ENCODE measurements at regions not wholly inside any gene's neighbourhood (a gene's known extent, or its start where the extent isn't known, plus 50 kb on each side); places are given as distances from the start of the nearest gene placed in this dataset.

- no peak overlapping the region for H3K4me3 ChIP-seq (ENCODE audit: low read depth, low read length)
These were observed 80.8 kb upstream of the CMKLR1 start for GRCh38 chr12:108419949-108420348.

GRCh38 chr12:108418164-108418890 is 79.2 kb upstream of the CMKLR1 start:
- Histone ChIP-seq H3K27me3 (ENCODE audit: control insufficient read depth, insufficient read depth, low read length) (no peaks in the 10 kb centered on the region), H3K4me3 (ENCODE audit: low read depth, low read length) (no peak overlapping the region), H3K36me3 (ENCODE audit: control insufficient read depth, insufficient read depth, low read length) (no peaks in the 10 kb centered on the region)
- TF ChIP-seq CTCF (IDR thresholded peaks at IDR 0.05; ENCODE audit: insufficient read depth, low read length, poor library complexity, severe bottlenecking), result no peak
- DNase-seq (ENCODE audit: low read depth), result no peak

More at GRCh38 chr12:108419949-108420348, 80.8 kb upstream of the CMKLR1 start:
- H3K27me3 ChIP-seq (ENCODE audit: control insufficient read depth, insufficient read depth, low read length), result no peaks in the 10 kb centered on the region
- no peaks in the 10 kb centered on the region for H3K36me3 ChIP-seq (ENCODE audit: control insufficient read depth, insufficient read depth, low read length)
- no peak for DNase-seq (ENCODE audit: low read depth)
- no peak for TF ChIP-seq CTCF (IDR thresholded peaks at IDR 0.05; ENCODE audit: insufficient read depth, low read length, poor library complexity, severe bottlenecking)

- no peak for TF ChIP-seq CTCF (IDR thresholded peaks at IDR 0.05; ENCODE audit: insufficient read depth, low read length, poor library complexity, severe bottlenecking)
- DNase-seq (ENCODE audit: low read depth), result no peak
- Histone ChIP-seq H3K4me3 (ENCODE audit: low read depth, low read length) (no peak overlapping the region), H3K27me3 (ENCODE audit: control insufficient read depth, insufficient read depth, low read length) (no peaks in the 10 kb centered on the region), H3K36me3 (ENCODE audit: control insufficient read depth, insufficient read depth, low read length) (no peaks in the 10 kb centered on the region)
These were observed 74.9 kb upstream of the CMKLR1 start for GRCh38 chr12:108414021-108414420.

- Histone ChIP-seq H3K27me3 (ENCODE audit: control insufficient read depth, insufficient read depth, low read length) (no peaks in the 10 kb centered on the region), H3K36me3 (ENCODE audit: control insufficient read depth, insufficient read depth, low read length) (no peaks in the 10 kb centered on the region), H3K4me3 (ENCODE audit: low read depth, low read length) (no peak overlapping the region)
- no peak for TF ChIP-seq CTCF (IDR thresholded peaks at IDR 0.05; ENCODE audit: insufficient read depth, low read length, poor library complexity, severe bottlenecking)
- DNase-seq (ENCODE audit: low read depth), result no peak
These were observed 71.6 kb upstream of the CMKLR1 start for GRCh38 chr12:108410689-108411088.

- no peaks in the 10 kb centered on the region for H3K36me3 ChIP-seq (ENCODE audit: control insufficient read depth, insufficient read depth, low read length)
- no peak for TF ChIP-seq CTCF (IDR thresholded peaks at IDR 0.05; ENCODE audit: insufficient read depth, low read length, poor library complexity, severe bottlenecking)
- no peak for DNase-seq (ENCODE audit: low read depth)
- H3K27me3 ChIP-seq (ENCODE audit: control insufficient read depth, insufficient read depth, low read length), result no peaks in the 10 kb centered on the region
- H3K4me3 ChIP-seq (ENCODE audit: low read depth, low read length), result no peak overlapping the region
These were observed 70.4 kb upstream of the CMKLR1 start for GRCh38 chr12:108409481-108409880.

- TF ChIP-seq CTCF (IDR thresholded peaks at IDR 0.05; ENCODE audit: insufficient read depth, low read length, poor library complexity, severe bottlenecking), result no peak
- H3K36me3 ChIP-seq (ENCODE audit: control insufficient read depth, insufficient read depth, low read length), result no peaks in the 10 kb centered on the region
- H3K4me3 ChIP-seq (ENCODE audit: low read depth, low read length), result no peak overlapping the region
- no peaks in the 10 kb centered on the region for H3K27me3 ChIP-seq (ENCODE audit: control insufficient read depth, insufficient read depth, low read length)
- DNase-seq (ENCODE audit: low read depth), result no peak
These were observed 64.8 kb upstream of the CMKLR1 start for GRCh38 chr12:108403952-108404351.
